K562 (cell line): ENCODE measurements at regions not wholly inside any gene's neighbourhood (a gene's known extent, or its start where the extent isn't known, plus 50 kb on each side); places are given as distances from the start of the nearest gene placed in this dataset.

ENCODE experiments used
- ATAC-seq: fragments of 200-7000 bp; cut with Tn5 transposase; 3 replicates; pipeline ENCODE4 v1.9.1; 2020; ENCODE audit warnings: moderate library complexity
- BruUV-seq: library from RNA; stranded (reverse); fragments of 400-500 nt; replicated peaks from 2 replicates; lab custom pipeline; 2021; lab: Mats Ljungman, UMichigan
- CTCF ChIA-PET: fragments of 300-600 bp; formaldehyde crosslinking; extraction: SDS; loops from one replicate; lab custom pipeline; 2021; ENCODE audit warnings: low intra/inter-chr PET ratio; lab: Yijun Ruan, JAX
- POLR2A ChIA-PET: fragments of 300-600, 350-650 bp; sonication (Branson Sonifier 250); formaldehyde crosslinking; extraction: SDS; loops from one replicate; lab custom pipeline; 2021; ENCODE audit warnings: antibody characterized with exemption, inconsistent platforms; lab: Yijun Ruan, JAX
- DNase-seq, 4 experiments: peaks; one replicate each; pipeline versions ENCODE4 v3.0.0 to v3.0.0-alpha.2; 2011 to 2018; ENCODE audit warnings: low spot score in 3 of 4, mixed read lengths in 3 of 4; ENCODE audit errors: extremely low read depth in 1 of 4
- FAIRE-seq: peaks from 2 replicates; lab custom pipeline; 2011; peaks lifted over from hg19 to GRCh38; lab: Jason Lieb, UNC
- H2AFZ ChIP-seq: 2 replicates; pipeline ENCODE4 v1.6.0; 2011; ENCODE audit warnings: low read depth, low read length, control low read depth, inconsistent platforms
- H3K27ac ChIP-seq: fragments of 200-600 bp; 3 replicates; pipeline ENCODE4 v1.8.0; 2011; ENCODE audit warnings: low read depth, mild to moderate bottlenecking, control low read depth, inconsistent platforms, low read length, moderate library complexity, mixed read lengths; ENCODE audit errors: extremely low read depth
- H3K27me3 ChIP-seq, 2 experiments: fragments of 300-600 bp in 1 of 2; 2 replicates in 1 of 2; 3 replicates in 1 of 2; pipeline versions ENCODE4 v1.6.0 to v1.8.0; 2011; ENCODE audit warnings: inconsistent platforms in 2 of 2, low read length in 2 of 2, mild to moderate bottlenecking in 1 of 2, mixed read lengths in 1 of 2, moderate library complexity in 1 of 2; ENCODE audit not compliant: control insufficient read depth in 2 of 2, insufficient read depth in 2 of 2
- H3K36me3 ChIP-seq: fragments of 300-600 bp; 3 replicates; pipeline ENCODE4 v1.8.0; 2011; ENCODE audit warnings: mild to moderate bottlenecking, low read length, inconsistent platforms; ENCODE audit not compliant: control insufficient read depth, insufficient read depth
- H3K4me1 ChIP-seq, 2 experiments: fragments of 200-600 bp in 1 of 2; replicated peaks in 1 of 2; 2 replicates in 1 of 2; 3 replicates in 1 of 2; pipeline versions ENCODE4 v1.5.1 to v1.8.0; 2011; ENCODE audit warnings: inconsistent platforms in 2 of 2, low read length in 2 of 2, mild to moderate bottlenecking in 1 of 2, mixed read lengths in 1 of 2, moderate library complexity in 1 of 2; ENCODE audit not compliant: control insufficient read depth in 2 of 2, insufficient read depth in 2 of 2
- H3K4me2 ChIP-seq: 2 replicates; pipeline ENCODE4 v1.6.1; 2011; ENCODE audit warnings: low read length, control low read depth, inconsistent platforms, mixed read lengths; ENCODE audit not compliant: insufficient read depth
- H3K4me3 ChIP-seq: fragments of 200-600 bp; sonication (generic), shearing (Covaris generic); 2 replicates; pipeline ENCODE4 v1.5.1; 2016; ENCODE audit warnings: control low read depth, inconsistent platforms
- H3K79me2 ChIP-seq: fragments of 200-600 bp; 3 replicates; pipeline ENCODE4 v1.8.0; 2011; ENCODE audit warnings: low read length, inconsistent platforms; ENCODE audit not compliant: control insufficient read depth, insufficient read depth
- H3K9ac ChIP-seq, 2 experiments: 2 replicates each; pipeline versions ENCODE4 v1.6.0 to v1.6.1; 2011; ENCODE audit warnings: low read depth in 2 of 2, low read length in 2 of 2, control low read depth in 1 of 2, inconsistent platforms in 1 of 2, mild to moderate bottlenecking in 1 of 2, mixed read lengths in 1 of 2; ENCODE audit not compliant: insufficient read depth in 1 of 2
- H3K9me1 ChIP-seq: one replicate; pipeline ENCODE4 v1.6.0; 2011; ENCODE audit warnings: inconsistent platforms, mild to moderate bottlenecking, low read length, moderate library complexity; ENCODE audit not compliant: control insufficient read depth, insufficient read depth
- H3K9me3 ChIP-seq: replicated peaks from 2 replicates; pipeline ENCODE4 v1.5.1; 2011; ENCODE audit warnings: low read depth, low read length, inconsistent platforms; ENCODE audit not compliant: control insufficient read depth, insufficient read depth
- H4K20me1 ChIP-seq: replicated peaks from 2 replicates; pipeline ENCODE4 v1.6.1; 2011; ENCODE audit warnings: low read length, inconsistent platforms, mixed read lengths; ENCODE audit not compliant: control insufficient read depth, insufficient read depth
- ARHGAP35 ChIP-seq: fragments of 450-650 bp; IDR thresholded peaks from 2 replicates; pipeline ENCODE4 v1.6.1; 2018; ENCODE audit not compliant: partially characterized antibody
- ARID3B ChIP-seq: fragments of 250-450 bp; sonication (Bioruptor Pico); IDR thresholded peaks from 2 replicates; pipeline ENCODE4 v1.4.0; 2020; ENCODE audit warnings: borderline replicate concordance
- KLF16 ChIP-seq: IDR thresholded peaks from 2 replicates; pipeline ENCODE4 v1.6.1; 2016; ENCODE audit warnings: antibody characterized with exemption
- NFXL1 ChIP-seq: fragments of 450-650 bp; formaldehyde crosslinking; IDR thresholded peaks from 2 replicates; pipeline ENCODE4 v1.4.0; 2021; ENCODE audit warnings: mild to moderate bottlenecking
- RBM25 ChIP-seq: fragments of 200-400 bp; formaldehyde crosslinking; IDR thresholded peaks from 2 replicates; pipeline ENCODE4 v1.6.1; 2018; ENCODE audit warnings: low read length, low read depth, moderate library complexity; ENCODE audit not compliant: severe bottlenecking
- SMARCB1 ChIP-seq: IDR thresholded peaks from 2 replicates; pipeline ENCODE4 v1.6.1; 2011; ENCODE audit warnings: improper control_type of control experiment, low read depth; ENCODE audit not compliant: insufficient read length
- USF2 ChIP-seq: sonication (generic); formaldehyde crosslinking; IDR thresholded peaks from 2 replicates; pipeline ENCODE4 v1.5.0; 2020; ENCODE audit warnings: missing genetic modification reagents
- VEZF1 ChIP-seq: fragments of 200-800 bp; sonication (Bioruptor generic); IDR thresholded peaks from 2 replicates; pipeline ENCODE4 v1.6.1; 2017; ENCODE audit warnings: missing genetic modification characterization, missing compliant biosample characterization
- WHSC1 ChIP-seq: IDR thresholded peaks from one replicate; pipeline ENCODE4 v1.6.1; 2012; ENCODE audit warnings: low read length, control low read depth, inconsistent platforms
- ZBTB33 ChIP-seq: sonication (generic); formaldehyde crosslinking; IDR thresholded peaks from 2 replicates; pipeline ENCODE4 v1.8.1; 2023; ENCODE audit warnings: mild to moderate bottlenecking, missing genetic modification reagents
- ZFP30 ChIP-seq: fragments of 250-450 bp; sonication (Bioruptor Pico); IDR thresholded peaks from 2 replicates; pipeline ENCODE4 v1.8.0; 2022; ENCODE audit warnings: moderate library complexity, mild to moderate bottlenecking, inconsistent platforms, borderline replicate concordance
- ZNF146 ChIP-seq: IDR thresholded peaks from one replicate; pipeline ENCODE4 v1.6.1; 2018; ENCODE audit warnings: missing compliant biosample characterization; ENCODE audit not compliant: unreplicated experiment
- ZNF23 ChIP-seq: fragments of 250-450 bp; sonication (Bioruptor Pico); IDR thresholded peaks from 2 replicates; pipeline ENCODE4 v1.4.0; 2020; ENCODE audit warnings: mild to moderate bottlenecking
- ZNF274 ChIP-seq: IDR thresholded peaks from 2 replicates; pipeline ENCODE4 v1.6.1; 2011; ENCODE audit warnings: low read depth, mild to moderate bottlenecking, low read length, moderate library complexity, borderline replicate concordance
- ZNF384 ChIP-seq: IDR thresholded peaks from 2 replicates; pipeline ENCODE4 v1.6.1; 2012; ENCODE audit warnings: low read depth, low read length, improper control_type of control experiment
- ZNF41 ChIP-seq: fragments of 250-450 bp; sonication (Bioruptor Pico); conservative IDR thresholded peaks from 2 replicates; pipeline ENCODE4 v1.4.0; 2020; ENCODE audit warnings: mild to moderate bottlenecking
- WGBS: fragments of 100-300 bp; shearing (Covaris generic); methylation state at CpG from one replicate; pipeline ENCODE4 v1.1.6; 2016; ENCODE audit warnings: low coverage, mixed read lengths; ENCODE audit not compliant: insufficient coverage; ENCODE audit errors: missing lambda C conversion rate; 5-methylcytosine and 5-hydroxymethylcytosine counted together
- in situ Hi-C: fragments of 300-500 bp; cut with MboI; formaldehyde crosslinking; loops from 4 replicates; pipeline ENCODE4 v1.15.0; 2018; ENCODE audit warnings: inconsistent platforms, mixed read lengths
- intact Hi-C: fragments of 100-400 bp; cut with micrococcal nuclease; formaldehyde crosslinking; loops from 2 replicates; pipeline ENCODE4 v1.14.2; 2022

- TF ChIP-seq ZBTB33 (CRISPR knock-in tag): no peak
Measured at GRCh38 chr21:16488042-16488441, 758.3 kb downstream of the USP25 start (continued).

- intact Hi-C loops: no loop called here
- Histone ChIP-seq H3K79me2 (no peaks in the 10 kb centered on the region), H3K4me3 (no peak overlapping the region), H3K9me3 (peaks cover 2% of the 10 kb centered on the region; the same call in 1 of the 2 replicates), H3K4me1 (no peaks in the 10 kb centered on the region), H3K4me2 (no peak overlapping the region), H3K27ac (no peak overlapping the region), H3K36me3 (no peaks in the 10 kb centered on the region), H4K20me1 (no peaks in the 10 kb centered on the region), H3K9me1 (no peaks in the 10 kb centered on the region), H2AFZ (no peak overlapping the region), H3K27me3 (no peaks in the 10 kb centered on the region), H3K9ac (no peak overlapping the region)
- BruUV-seq: no TSS peak
- FAIRE-seq (no peak), ATAC-seq (no peak), DNase-seq (no peak)
- ChIA-PET POLR2A (no interaction called here), CTCF (no interaction called here)
- no peak for TF ChIP-seq ZFP30
- TF ChIP-seq RBM25: no peak
- no peak for TF ChIP-seq ARHGAP35
- TF ChIP-seq NFXL1 (CRISPR knock-in tag): no peak
- TF ChIP-seq ZNF41 (CRISPR knock-in tag): no peak
- no peak for TF ChIP-seq ZNF23 (CRISPR knock-in tag)
- TF ChIP-seq SMARCB1: no peak
- no peak for TF ChIP-seq ZNF274
- no peak for TF ChIP-seq USF2 (CRISPR knock-in tag)
- no peak for TF ChIP-seq ARID3B
- TF ChIP-seq WHSC1: no peak
- no peak for TF ChIP-seq ZNF146 (CRISPR knock-in tag)
- TF ChIP-seq ZNF384: no peak
- TF ChIP-seq KLF16: no peak
- no peak for TF ChIP-seq VEZF1
- in situ Hi-C loops: no loop called here
- 2% methylated on average over 3 of the region's 5 CpGs for WGBS
Measured at GRCh38 chr21:16492356-16492755, 762.6 kb downstream of the USP25 start.
